H1 (cell line): ENCODE measurements at regions not wholly inside any gene's neighbourhood (a gene's known extent, or its start where the extent isn't known, plus 50 kb on each side); places are given as distances from the start of the nearest gene placed in this dataset.

Source experiments
- MAX ChIP-seq: IDR thresholded peaks from 2 replicates; pipeline ENCODE4 v1.6.1; 2012; ENCODE audit warnings: inconsistent platforms

- no peak for TF ChIP-seq MAX
Observed at GRCh38 chr6:113205553-113205952, 651.6 kb upstream of the MARCKS start (continued).
